HG02970 (cell line): ENCODE measurements at regions not wholly inside any gene's neighbourhood (a gene's known extent, or its start where the extent isn't known, plus 50 kb on each side); places are given as distances from the start of the nearest gene placed in this dataset.

ENCODE experiments used
- ATAC-seq: cut with Tn5 transposase; IDR thresholded peaks from one replicate; pipeline ENCODE4 v1.9.1; 2021; ENCODE audit warnings: mild to moderate bottlenecking, moderate library complexity, moderate number of reproducible peaks; ENCODE audit not compliant: unreplicated experiment, low FRiP score

- ATAC-seq, result no peak
Observed at GRCh38 chr12:28872654-28873268, 276.3 kb upstream of the FAR2 start.

- no peak for ATAC-seq
Observed at GRCh38 chr12:28874758-28875157, 274.3 kb upstream of the FAR2 start.

GRCh38 chr12:28876196-28876798 is 272.8 kb upstream of the FAR2 start:
- ATAC-seq, result no peak

GRCh38 chr12:28877854-28878253 is 271.2 kb upstream of the FAR2 start:
- no peak for ATAC-seq

GRCh38 chr12:28878629-28879028 is 270.4 kb upstream of the FAR2 start:
- no peak for ATAC-seq

GRCh38 chr12:28879379-28879778 is 269.7 kb upstream of the FAR2 start:
- no peak for ATAC-seq

- ATAC-seq, result no peak
Observed at GRCh38 chr12:28882444-28882843, 266.6 kb upstream of the FAR2 start.

GRCh38 chr12:28883406-28883997 is 265.6 kb upstream of the FAR2 start:
- ATAC-seq, result no peak

GRCh38 chr12:28884904-28885679 is 264.0 kb upstream of the FAR2 start:
- no peak for ATAC-seq

- ATAC-seq, result no peak
Observed at GRCh38 chr12:28885928-28886327, 263.1 kb upstream of the FAR2 start.

- no peak for ATAC-seq
Observed at GRCh38 chr12:28887461-28887990, 261.6 kb upstream of the FAR2 start.

GRCh38 chr12:28890664-28891063 is 258.4 kb upstream of the FAR2 start:
- ATAC-seq, result no peak

GRCh38 chr12:28891126-28891525 is 258.0 kb upstream of the FAR2 start:
- ATAC-seq, result no peak

- no peak for ATAC-seq
Observed at GRCh38 chr12:28893365-28893764, 255.7 kb upstream of the FAR2 start.

- no peak for ATAC-seq
Observed at GRCh38 chr12:28893856-28894255, 255.2 kb upstream of the FAR2 start.

GRCh38 chr12:28896421-28896820 is 252.7 kb upstream of the FAR2 start:
- no peak for ATAC-seq

- no peak for ATAC-seq
Observed at GRCh38 chr12:28898038-28898437, 251.0 kb upstream of the FAR2 start.

GRCh38 chr12:28899951-28900350 is 249.1 kb upstream of the FAR2 start:
- no peak for ATAC-seq

- no peak for ATAC-seq
Observed at GRCh38 chr12:28905220-28905955, 243.7 kb upstream of the FAR2 start.

- ATAC-seq, result no peak
Observed at GRCh38 chr12:28908646-28909045, 240.4 kb upstream of the FAR2 start.
